D721Med (cell line): ENCODE measurements at regions not wholly inside any gene's neighbourhood (a gene's known extent, or its start where the extent isn't known, plus 50 kb on each side); places are given as distances from the start of the nearest gene placed in this dataset.

Experiments used
- DNase-seq: peaks from one replicate; pipeline ENCODE4 v3.0.0; 2011; ENCODE audit warnings: low spot score; ENCODE audit not compliant: insufficient read length
- FAIRE-seq: peaks from 2 replicates; lab custom pipeline; 2011; peaks lifted over from hg19 to GRCh38; lab: Jason Lieb, UNC
- CTCF ChIP-seq: IDR thresholded peaks from 2 replicates; pipeline ENCODE4 v1.5.1; 2012; ENCODE audit warnings: mild to moderate bottlenecking, control low read depth; ENCODE audit not compliant: insufficient read depth; ENCODE audit errors: missing control alignments

GRCh38 chr18:39672171-39672570 lies 2106.6 kb upstream of the CELF4 start:
- no peak for DNase-seq
- TF ChIP-seq CTCF: no peak
- FAIRE-seq: no peak

DNA sequence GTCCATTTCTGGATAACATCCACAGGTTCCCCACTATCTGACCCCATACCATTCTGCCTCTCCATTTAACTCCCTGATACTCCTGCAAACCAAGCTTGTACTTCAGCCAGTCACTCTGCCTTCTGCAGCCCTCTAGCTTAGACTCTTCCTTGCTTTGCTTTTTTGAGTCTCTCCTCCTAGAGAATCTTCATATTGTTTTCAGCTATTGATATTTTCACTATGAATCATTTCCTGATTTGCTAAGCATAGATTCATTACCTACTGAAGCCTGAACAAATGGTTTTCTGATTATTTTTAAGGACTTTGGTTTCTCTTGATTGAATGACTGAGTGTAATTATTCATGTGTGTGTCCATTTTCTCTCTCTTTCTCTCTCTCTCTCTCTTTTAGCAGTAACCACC lies 2102.3 kb upstream of the CELF4 start:
- no peak for FAIRE-seq
- no peak for TF ChIP-seq CTCF
- no peak for DNase-seq

DNA sequence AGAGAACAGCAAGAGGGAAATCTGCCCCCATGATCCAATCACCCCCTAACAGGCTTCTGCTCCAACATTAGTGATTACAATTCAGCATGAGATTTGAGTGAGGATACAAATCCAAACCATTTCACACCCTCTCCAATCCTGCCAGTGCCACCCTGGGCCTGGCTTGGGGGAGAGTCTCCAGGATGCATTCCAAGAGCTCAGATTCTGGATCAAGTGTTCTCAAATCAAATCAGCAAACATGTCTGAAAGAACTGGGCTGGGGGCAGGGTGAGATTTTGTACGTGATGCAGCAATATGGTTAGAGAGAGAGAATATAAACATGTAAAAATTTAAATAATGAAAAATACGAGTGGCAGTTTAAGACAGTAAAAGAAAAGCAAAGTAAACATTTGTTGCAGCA lies 2100.9 kb upstream of the CELF4 start:
- DNase-seq (no peak), FAIRE-seq (no peak)

DNA sequence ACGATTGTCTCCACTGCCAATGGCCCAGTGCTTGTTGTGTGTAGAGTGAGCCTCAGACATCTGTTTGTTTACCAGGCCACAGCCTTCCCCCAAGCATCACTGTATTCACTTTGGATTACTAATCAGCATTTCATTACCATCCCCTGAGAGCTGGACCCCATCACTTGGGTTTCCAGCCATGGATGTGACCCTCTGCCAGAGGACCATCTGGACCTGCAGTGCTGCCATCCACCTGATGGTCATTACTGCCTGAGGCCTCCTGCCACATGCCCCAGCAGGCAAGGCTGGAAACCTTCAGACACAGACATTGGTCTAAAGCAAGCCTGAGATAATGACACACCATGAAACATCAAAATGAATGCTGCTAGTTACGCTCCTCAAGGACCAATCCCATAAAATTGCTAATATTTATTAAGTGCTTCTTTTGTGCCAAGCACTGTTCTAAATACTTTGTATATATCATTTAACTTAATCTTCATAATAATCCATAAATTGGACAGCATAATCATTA lies 2096.3 kb upstream of the CELF4 start:
- FAIRE-seq (no peak), DNase-seq (no peak)
- TF ChIP-seq CTCF: no peak

More for the DNA sequence above, 2100.9 kb upstream of the CELF4 start:
- no peak for TF ChIP-seq CTCF

- no peak for TF ChIP-seq CTCF
- no peak for DNase-seq
- no peak for FAIRE-seq
Observed at GRCh38 chr18:39660141-39660540, 2094.5 kb upstream of the CELF4 start.

DNA sequence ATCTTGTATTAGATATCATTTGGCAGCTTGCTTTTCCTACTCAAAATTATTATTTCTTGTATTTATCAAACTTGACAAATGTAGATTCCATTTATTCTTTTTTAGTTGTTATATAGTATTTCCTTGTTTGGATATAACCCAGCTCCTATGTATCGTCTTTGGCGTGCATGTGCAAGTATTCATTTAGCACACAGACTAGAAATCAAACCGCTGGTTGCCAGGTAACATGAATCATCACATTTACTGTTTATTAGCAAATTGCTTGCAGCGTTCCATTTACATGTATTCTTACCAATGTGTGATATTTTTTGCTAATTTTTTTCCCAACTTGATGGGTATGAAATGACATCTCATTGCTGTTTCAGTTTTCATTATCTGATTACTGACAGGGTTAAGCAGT lies 2089.7 kb upstream of the CELF4 start:
- DNase-seq: no peak
- TF ChIP-seq CTCF: no peak
- no peak for FAIRE-seq

- FAIRE-seq: peak; percentile 38
- no peak for DNase-seq
- no peak for TF ChIP-seq CTCF
Observed at GRCh38 chr18:39653221-39653620, 2087.6 kb upstream of the CELF4 start.
